Muscle of leg (tissue), 3 donors: ENCODE measurements at regions not wholly inside any gene's neighbourhood (a gene's known extent, or its start where the extent isn't known, plus 50 kb on each side); places are given as distances from the start of the nearest gene placed in this dataset.
"Not testable (repeated sequence)": the region's sequence is repeated elsewhere in the genome, so short reads cannot be mapped to it uniquely, and the experiment has no call there.

Experiments
- DNase-seq: peaks from one replicate; pipeline ENCODE4 v3.0.0; 2013
- H3K27ac ChIP-seq: one replicate; pipeline ENCODE4 v1.5.1; 2013; ENCODE audit warnings: mild to moderate bottlenecking, low read length, control low read depth
- H3K27me3 ChIP-seq: one replicate; pipeline ENCODE4 v1.6.1; 2013; ENCODE audit warnings: low read length; ENCODE audit not compliant: control insufficient read depth, insufficient read depth
- H3K36me3 ChIP-seq: one replicate; pipeline ENCODE4 v1.6.1; 2013; ENCODE audit warnings: low read length; ENCODE audit not compliant: control insufficient read depth, insufficient read depth
- H3K4me1 ChIP-seq: one replicate; pipeline ENCODE4 v1.6.1; 2013; ENCODE audit warnings: low read length; ENCODE audit not compliant: control insufficient read depth, insufficient read depth
- H3K4me3 ChIP-seq: one replicate; pipeline ENCODE4 v1.5.1; 2013; ENCODE audit warnings: low read length, control low read depth
- H3K9me3 ChIP-seq: replicated peaks from 2 replicates; pipeline ENCODE4 v1.6.1; 2013; ENCODE audit warnings: low read depth, low read length; ENCODE audit not compliant: control insufficient read depth
- WGBS: methylation state at CpG from one replicate; pipeline ENCODE4 v1.1.5; 2013; ENCODE audit warnings: missing lambda C conversion rate; ENCODE audit not compliant: insufficient coverage; 5-methylcytosine and 5-hydroxymethylcytosine counted together

GRCh38 chr10:6842722-6843121 is 262.6 kb upstream of the PRKCQ start:
- no peaks in the 10 kb centered on the region for H3K4me1 ChIP-seq
- WGBS: 25% methylated on average over 1 of the region's 1 CpG
- DNase-seq: no peak
- no peak overlapping the region for H3K27ac ChIP-seq
- H3K27me3 ChIP-seq: no peaks in the 10 kb centered on the region
- H3K36me3 ChIP-seq: no peaks in the 10 kb centered on the region
- H3K9me3 ChIP-seq: no peaks in the 10 kb centered on the region
- no peak overlapping the region for H3K4me3 ChIP-seq

- Histone ChIP-seq H3K9me3 (no peaks in the 10 kb centered on the region), H3K4me3 (no peak overlapping the region), H3K4me1 (no peaks in the 10 kb centered on the region), H3K27me3 (no peaks in the 10 kb centered on the region), H3K36me3 (no peaks in the 10 kb centered on the region), H3K27ac (no peak overlapping the region)
- DNase-seq: peak; percentile 64
- no CpG with 5 or more reads among the region's 2 CpGs for WGBS
Observed at GRCh38 chr10:6841761-6842160, 261.7 kb upstream of the PRKCQ start.

- no CpG with 5 or more reads among the region's 2 CpGs for WGBS
- Histone ChIP-seq H3K27me3 (no peaks in the 10 kb centered on the region), H3K9me3 (no peaks in the 10 kb centered on the region), H3K4me3 (no peak overlapping the region), H3K36me3 (no peaks in the 10 kb centered on the region), H3K4me1 (no peaks in the 10 kb centered on the region), H3K27ac (no peak overlapping the region)
- peak; percentile 39 for DNase-seq
Observed at GRCh38 chr10:6840766-6841165, 260.7 kb upstream of the PRKCQ start.

- WGBS: 81% methylated on average over 2 of the region's 5 CpGs
Observed at GRCh38 chr10:6840201-6840691, 260.2 kb upstream of the PRKCQ start.

GRCh38 chr10:6838118-6838517 is 258.0 kb upstream of the PRKCQ start:
- peak; percentile 66 for DNase-seq
- H3K27ac ChIP-seq: no peak overlapping the region
- WGBS: 85% methylated on average over 2 of the region's 3 CpGs

More at GRCh38 chr10:6840201-6840691, 260.2 kb upstream of the PRKCQ start:
- H3K27ac ChIP-seq: no peak overlapping the region
- no peaks in the 10 kb centered on the region for H3K27me3 ChIP-seq
- DNase-seq: peak; percentile 44
- no peaks in the 10 kb centered on the region for H3K4me1 ChIP-seq
- no peak overlapping the region for H3K4me3 ChIP-seq
- H3K36me3 ChIP-seq: no peaks in the 10 kb centered on the region
- no peaks in the 10 kb centered on the region for H3K9me3 ChIP-seq

GRCh38 chr10:6833458-6834011 is 253.5 kb upstream of the PRKCQ start:
- Histone ChIP-seq H3K36me3 (no peaks in the 10 kb centered on the region), H3K9me3 (no peaks in the 10 kb centered on the region), H3K4me1 (no peaks in the 10 kb centered on the region), H3K27me3 (no peaks in the 10 kb centered on the region), H3K4me3 (no peak overlapping the region), H3K27ac (no peak overlapping the region)
- DNase-seq: no peak
- no CpG with 5 or more reads among the region's 2 CpGs for WGBS

More at GRCh38 chr10:6838118-6838517, 258.0 kb upstream of the PRKCQ start:
- no peaks in the 10 kb centered on the region for H3K4me1 ChIP-seq
- H3K9me3 ChIP-seq: no peaks in the 10 kb centered on the region
- H3K27me3 ChIP-seq: no peaks in the 10 kb centered on the region
- H3K36me3 ChIP-seq: no peaks in the 10 kb centered on the region
- H3K4me3 ChIP-seq: no peak overlapping the region

GRCh38 chr10:6830981-6831380 is 250.9 kb upstream of the PRKCQ start:
- H3K27me3 ChIP-seq, DNase-seq, H3K36me3 ChIP-seq, H3K4me3 ChIP-seq, H3K4me1 ChIP-seq, H3K27ac ChIP-seq, H3K9me3 ChIP-seq: not testable (repeated sequence)
- WGBS: no CpG with 5 or more reads among the region's 4 CpGs

GRCh38 chr10:6824793-6825192 is 244.7 kb upstream of the PRKCQ start:
- not testable (repeated sequence) for H3K27ac ChIP-seq, H3K27me3 ChIP-seq, DNase-seq, H3K9me3 ChIP-seq, H3K4me1 ChIP-seq, H3K36me3 ChIP-seq, H3K4me3 ChIP-seq
- WGBS: no CpG with 5 or more reads among the region's 5 CpGs

- Histone ChIP-seq H3K36me3 (no peaks in the 10 kb centered on the region), H3K9me3 (no peaks in the 10 kb centered on the region), H3K4me3 (no peak overlapping the region), H3K4me1 (no peaks in the 10 kb centered on the region), H3K27me3 (no peaks in the 10 kb centered on the region), H3K27ac (no peak overlapping the region)
- no CpG with 5 or more reads among the region's 1 CpG for WGBS
- no peak for DNase-seq
Observed at GRCh38 chr10:6823770-6824169, 243.7 kb upstream of the PRKCQ start.

GRCh38 chr10:6819301-6819700 is 239.2 kb upstream of the PRKCQ start:
- Histone ChIP-seq H3K9me3 (no peaks in the 10 kb centered on the region), H3K27me3 (no peaks in the 10 kb centered on the region), H3K4me3 (no peak overlapping the region), H3K4me1 (no peaks in the 10 kb centered on the region), H3K27ac (no peak overlapping the region), H3K36me3 (no peaks in the 10 kb centered on the region)
- DNase-seq: no peak
- WGBS: 98% methylated on average over 9 of the region's 10 CpGs

- Histone ChIP-seq H3K36me3 (no peaks in the 10 kb centered on the region), H3K9me3 (no peaks in the 10 kb centered on the region), H3K4me1 (no peaks in the 10 kb centered on the region), H3K27ac (no peak overlapping the region), H3K27me3 (no peaks in the 10 kb centered on the region), H3K4me3 (no peak overlapping the region)
- no peak for DNase-seq
- WGBS: no CpG with 5 or more reads among the region's 4 CpGs
Observed at GRCh38 chr10:6817770-6818169, 237.7 kb upstream of the PRKCQ start.
